Suprapubic skin (tissue), 4 donors: ENCODE measurements at regions not wholly inside any gene's neighbourhood (a gene's known extent, or its start where the extent isn't known, plus 50 kb on each side); places are given as distances from the start of the nearest gene placed in this dataset.
A peak's percentile ranks its signal among the peaks of the same experiment; 100 is the strongest.

Experiments
- DNase-seq, 2 donors: peaks; one replicate each; pipeline ENCODE4 v3.0.0-alpha.2; 2019; ENCODE audit warnings: low spot score in 2 of 2
- H3K27ac ChIP-seq: fragments of 200-600 bp; sonication (generic); one replicate; pipeline ENCODE4 v1.5.1; 2019
- H3K27me3 ChIP-seq: fragments of 200-600 bp; sonication (generic); one replicate; pipeline ENCODE4 v1.5.1; 2019
- H3K36me3 ChIP-seq: fragments of 200-600 bp; sonication (generic); one replicate; pipeline ENCODE4 v1.5.1; 2019
- H3K4me1 ChIP-seq: fragments of 200-600 bp; sonication (generic); one replicate; pipeline ENCODE4 v1.5.1; 2019
- H3K4me3 ChIP-seq: fragments of 200-600 bp; sonication (generic); one replicate; pipeline ENCODE4 v1.5.1; 2019; ENCODE audit warnings: mild to moderate bottlenecking
- H3K9me3 ChIP-seq: fragments of 200-600 bp; sonication (generic); one replicate; pipeline ENCODE4 v1.5.1; 2019
- CTCF ChIP-seq, 2 donors: fragments of 200-600 bp in 1 of 2; fragments of 450-650 bp in 1 of 2; sonication (generic) in 1 of 2; IDR thresholded peaks; one replicate each; pipeline ENCODE4 v1.5.1; 2016 to 2019; ENCODE audit warnings: antibody characterized with exemption in 2 of 2, mild to moderate bottlenecking in 1 of 2, moderate library complexity in 1 of 2
- EP300 ChIP-seq: sonication (generic); formaldehyde crosslinking; IDR thresholded peaks from one replicate; pipeline ENCODE4 v1.6.1; 2017; ENCODE audit warnings: antibody characterized with exemption
- POLR2A ChIP-seq, 2 donors: fragments of 450-650 bp; IDR thresholded peaks; one replicate each; pipeline ENCODE4 v1.6.1; 2017; ENCODE audit warnings: antibody characterized with exemption in 2 of 2, mild to moderate bottlenecking in 2 of 2, moderate library complexity in 2 of 2
- POLR2AphosphoS5 ChIP-seq, 3 donors: sonication (generic); formaldehyde crosslinking; IDR thresholded peaks; one replicate each; pipeline ENCODE4 v1.6.1; 2017; ENCODE audit warnings: antibody characterized with exemption in 3 of 3
- WGBS: methylation state at CpG from one replicate; pipeline ENCODE4 v1.1.5; 2018; 5-methylcytosine and 5-hydroxymethylcytosine counted together

- no peaks in the 10 kb centered on the region for H3K9me3 ChIP-seq
- no peaks in the 10 kb centered on the region for H3K27me3 ChIP-seq
- no peaks in the 10 kb centered on the region for H3K4me1 ChIP-seq
- H3K36me3 ChIP-seq = no peaks in the 10 kb centered on the region
- 86% methylated on average over 2 of the region's 2 CpGs for WGBS
- no peak overlapping the region for H3K4me3 ChIP-seq
- no peak for DNase-seq
- no peak overlapping the region for H3K27ac ChIP-seq
- TF ChIP-seq POLR2A (IDR thresholded peaks at IDR 0.05) (no peak), EP300 (no peak), POLR2AphosphoS5 (IDR thresholded peaks at IDR 0.05) (no peak), CTCF (IDR thresholded peaks at IDR 0.05) (no peak)
Observed at GRCh38 chr2:19846567-19846966, 55.2 kb downstream of the TTC32 start.

GRCh38 chr2:19846030-19846429 lies 55.8 kb downstream of the TTC32 start:
- DNase-seq = no peak
- TF ChIP-seq POLR2A (IDR thresholded peaks at IDR 0.05) = no peak
- TF ChIP-seq CTCF (IDR thresholded peaks at IDR 0.05) = no peak
- TF ChIP-seq POLR2AphosphoS5 (IDR thresholded peaks at IDR 0.05) = no peak
- TF ChIP-seq EP300 = no peak
- WGBS = 68% methylated on average over 4 of the region's 4 CpGs

GRCh38 chr2:19845323-19845920 lies 56.4 kb downstream of the TTC32 start:
- TF ChIP-seq POLR2AphosphoS5 (IDR thresholded peaks at IDR 0.05) = no peak
- TF ChIP-seq CTCF (IDR thresholded peaks at IDR 0.05) = no peak
- TF ChIP-seq POLR2A (IDR thresholded peaks at IDR 0.05) = no peak
- 55% methylated on average over 4 of the region's 5 CpGs for WGBS
- no peaks in the 10 kb centered on the region for H3K9me3 ChIP-seq
- H3K36me3 ChIP-seq = no peaks in the 10 kb centered on the region
- DNase-seq = peak in 1 of 2 donors; percentile 47
- H3K27me3 ChIP-seq = no peaks in the 10 kb centered on the region
- H3K27ac ChIP-seq = no peak overlapping the region
- H3K4me3 ChIP-seq = no peak overlapping the region
- H3K4me1 ChIP-seq = no peaks in the 10 kb centered on the region

More at GRCh38 chr2:19846030-19846429, 55.8 kb downstream of the TTC32 start:
- Histone ChIP-seq H3K9me3 (no peaks in the 10 kb centered on the region), H3K27ac (no peak overlapping the region), H3K4me1 (no peaks in the 10 kb centered on the region), H3K36me3 (no peaks in the 10 kb centered on the region), H3K4me3 (no peak overlapping the region), H3K27me3 (no peaks in the 10 kb centered on the region)

- H3K36me3 ChIP-seq = no peaks in the 10 kb centered on the region
- H3K27ac ChIP-seq = no peak overlapping the region
- H3K4me3 ChIP-seq = no peak overlapping the region
- H3K27me3 ChIP-seq = no peaks in the 10 kb centered on the region
- TF ChIP-seq CTCF (IDR thresholded peaks at IDR 0.05) = no peak
- no peak for TF ChIP-seq EP300
- TF ChIP-seq POLR2AphosphoS5 (IDR thresholded peaks at IDR 0.05) = no peak
- no peak for TF ChIP-seq POLR2A (IDR thresholded peaks at IDR 0.05)
- no peaks in the 10 kb centered on the region for H3K9me3 ChIP-seq
- 79% methylated on average over 5 of the region's 5 CpGs for WGBS
- DNase-seq = peak in 1 of 2 donors; percentile 49
- no peaks in the 10 kb centered on the region for H3K4me1 ChIP-seq
Observed at GRCh38 chr2:19844750-19845149, 57.0 kb downstream of the TTC32 start.

- H3K9me3 ChIP-seq = no peaks in the 10 kb centered on the region
- no peak for TF ChIP-seq POLR2A (IDR thresholded peaks at IDR 0.05)
- TF ChIP-seq POLR2AphosphoS5 (IDR thresholded peaks at IDR 0.05) = no peak
- TF ChIP-seq CTCF (IDR thresholded peaks at IDR 0.05) = no peak
- no peak for TF ChIP-seq EP300
- no peak overlapping the region for H3K4me3 ChIP-seq
- H3K27ac ChIP-seq = no peak overlapping the region
- no peaks in the 10 kb centered on the region for H3K36me3 ChIP-seq
- H3K27me3 ChIP-seq = no peaks in the 10 kb centered on the region
- 91% methylated on average over 2 of the region's 2 CpGs for WGBS
- DNase-seq = peak in 1 of 2 donors; percentile 65
- H3K4me1 ChIP-seq = no peaks in the 10 kb centered on the region
Observed at GRCh38 chr2:19843992-19844515, 57.7 kb downstream of the TTC32 start.
